Fibroblast of mammary gland (primary cell): ENCODE measurements at regions not wholly inside any gene's neighbourhood (a gene's known extent, or its start where the extent isn't known, plus 50 kb on each side); places are given as distances from the start of the nearest gene placed in this dataset.

Experiments used
- DNase-seq: peaks from one replicate; pipeline ENCODE4 v3.0.0-alpha.2; 2010; ENCODE audit warnings: low read depth
- H3K4me3 ChIP-seq: 2 replicates; pipeline ENCODE4 v1.5.1; 2011; ENCODE audit warnings: low read depth, mild to moderate bottlenecking, low read length, moderate library complexity; ENCODE audit not compliant: control insufficient read depth
- CTCF ChIP-seq: conservative IDR thresholded peaks from 2 replicates; pipeline ENCODE4 v1.5.1; 2011; ENCODE audit warnings: low read depth, low read length, inconsistent platforms; ENCODE audit not compliant: control insufficient read depth, insufficient read depth

GRCh38 chr13:76439546-76439945, 446.7 kb downstream of the KCTD12 start:
- H3K4me3 ChIP-seq, result no peak overlapping the region

GRCh38 chr13:76438050-76438449, 448.2 kb downstream of the KCTD12 start:
- H3K4me3 ChIP-seq, result no peak overlapping the region
- DNase-seq, result peak; percentile 40
- no peak for TF ChIP-seq CTCF

More at GRCh38 chr13:76439546-76439945, 446.7 kb downstream of the KCTD12 start:
- TF ChIP-seq CTCF, result no peak
- no peak for DNase-seq

GRCh38 chr13:76425935-76426334, 460.3 kb downstream of the KCTD12 start:
- no peak for TF ChIP-seq CTCF
- no peak overlapping the region for H3K4me3 ChIP-seq
- DNase-seq, result peak; percentile 95

- DNase-seq, result no peak
- H3K4me3 ChIP-seq, result no peak overlapping the region
- TF ChIP-seq CTCF, result no peak
Observed at GRCh38 chr13:76421011-76421410, 465.2 kb downstream of the KCTD12 start.

GRCh38 chr13:76418404-76418803, 467.8 kb downstream of the KCTD12 start:
- no peak overlapping the region for H3K4me3 ChIP-seq
- no peak for DNase-seq
- TF ChIP-seq CTCF, result no peak

GRCh38 chr13:76414320-76414719, 471.9 kb downstream of the KCTD12 start:
- no peak overlapping the region for H3K4me3 ChIP-seq
- TF ChIP-seq CTCF, result no peak
- DNase-seq, result no peak

- no peak for DNase-seq
- no peak overlapping the region for H3K4me3 ChIP-seq
- no peak for TF ChIP-seq CTCF
Observed at GRCh38 chr13:76406243-76406642, 480.0 kb downstream of the KCTD12 start.
